WTC11 (cell line): ENCODE measurements at regions not wholly inside any gene's neighbourhood (a gene's known extent, or its start where the extent isn't known, plus 50 kb on each side); places are given as distances from the start of the nearest gene placed in this dataset.

Experiments
- ATAC-seq: fragments of 200-7000 bp; cut with Tn5 transposase; 2 replicates; pipeline ENCODE4 v1.10.0; 2021; ENCODE audit warnings: mild to moderate bottlenecking, moderate library complexity
- CTCF ChIA-PET: fragments of 300-600 bp; sonication (Branson Sonifier 250); formaldehyde crosslinking; loops from one replicate; lab custom pipeline; 2021; ENCODE audit warnings: antibody characterized with exemption; lab: Charles Lee
- POLR2A ChIA-PET: fragments of 350-600 bp; sonication (Branson Sonifier 250); formaldehyde crosslinking; loops from one replicate; lab custom pipeline; 2021; ENCODE audit warnings: antibody characterized with exemption; lab: Charles Lee
- DNase-seq: peaks from one replicate; pipeline ENCODE4 v3.0.0; 2021; ENCODE audit warnings: low spot score
- H3K27ac Mint-ChIP-seq: 2 replicates; pipeline ENCODE4 v1.8.0; 2021; ENCODE audit warnings: mixed read lengths
- H3K27me3 Mint-ChIP-seq: 2 replicates; pipeline ENCODE4 v1.8.0; 2021; ENCODE audit warnings: low read depth, mild to moderate bottlenecking, moderate library complexity, mixed read lengths
- H3K36me3 Mint-ChIP-seq: 2 replicates; pipeline ENCODE4 v1.8.0; 2021; ENCODE audit warnings: mixed read lengths
- H3K4me1 Mint-ChIP-seq: 2 replicates; pipeline ENCODE4 v1.8.0; 2022; ENCODE audit warnings: mixed read lengths
- H3K4me3 Mint-ChIP-seq: 2 replicates; pipeline ENCODE4 v1.8.0; 2021; ENCODE audit warnings: mild to moderate bottlenecking, moderate library complexity, mixed read lengths
- H3K9me3 Mint-ChIP-seq: 2 replicates; pipeline ENCODE4 v1.8.0; 2021; ENCODE audit warnings: mixed read lengths
- AFF4 ChIP-seq: sonication (generic); formaldehyde crosslinking; IDR thresholded peaks from 2 replicates; pipeline ENCODE4 v1.8.1; 2023; ENCODE audit warnings: mild to moderate bottlenecking, missing genetic modification reagents, borderline replicate concordance
- ATF1 ChIP-seq: sonication (generic); formaldehyde crosslinking; IDR thresholded peaks from 2 replicates; pipeline ENCODE4 v1.8.1; 2023; ENCODE audit warnings: mild to moderate bottlenecking, moderate library complexity, missing genetic modification reagents
- ATF2 ChIP-seq: sonication (generic); formaldehyde crosslinking; IDR thresholded peaks from 2 replicates; pipeline ENCODE4 v1.8.1; 2022; ENCODE audit warnings: low read depth, missing genetic modification reagents, borderline replicate concordance
- ATF3 ChIP-seq: sonication (generic); formaldehyde crosslinking; conservative IDR thresholded peaks from 2 replicates; pipeline ENCODE4 v1.8.1; 2022; ENCODE audit warnings: mild to moderate bottlenecking, missing genetic modification reagents
- E2F1 ChIP-seq: sonication (generic); formaldehyde crosslinking; IDR thresholded peaks from 2 replicates; pipeline ENCODE4 v1.8.0; 2022; ENCODE audit warnings: mild to moderate bottlenecking, missing genetic modification reagents
- E2F4 ChIP-seq: sonication (generic); formaldehyde crosslinking; IDR thresholded peaks from 2 replicates; pipeline ENCODE4 v1.8.1; 2022; ENCODE audit warnings: low read depth, mild to moderate bottlenecking, moderate library complexity, missing genetic modification reagents, borderline replicate concordance
- EMX1 ChIP-seq: fragments of 250-450 bp; sonication (Bioruptor Pico); IDR thresholded peaks from 2 replicates; pipeline ENCODE4 v1.8.0; 2021; ENCODE audit warnings: mild to moderate bottlenecking
- FOXJ3 ChIP-seq: sonication (generic); formaldehyde crosslinking; IDR thresholded peaks from 2 replicates; pipeline ENCODE4 v1.9.0; 2021; ENCODE audit warnings: missing genetic modification reagents, mild to moderate bottlenecking, borderline replicate concordance
- FOXK1 ChIP-seq: sonication (generic); formaldehyde crosslinking; IDR thresholded peaks from 2 replicates; pipeline ENCODE4 v1.8.0; 2022; ENCODE audit warnings: mild to moderate bottlenecking, moderate library complexity, missing genetic modification reagents
- NFE2L1 ChIP-seq: sonication (generic); formaldehyde crosslinking; IDR thresholded peaks from 2 replicates; pipeline ENCODE4 v1.8.1; 2023; ENCODE audit warnings: missing genetic modification reagents
- PRRX2 ChIP-seq: fragments of 250-450 bp; sonication (Bioruptor Pico); IDR thresholded peaks from 2 replicates; pipeline ENCODE4 v1.8.0; 2021; ENCODE audit warnings: mild to moderate bottlenecking
- SMAD3 ChIP-seq: sonication (generic); formaldehyde crosslinking; IDR thresholded peaks from 2 replicates; pipeline ENCODE4 v1.8.0; 2022; ENCODE audit warnings: missing genetic modification reagents, mild to moderate bottlenecking, borderline replicate concordance
- SP1 ChIP-seq: sonication (generic); formaldehyde crosslinking; conservative IDR thresholded peaks from 2 replicates; pipeline ENCODE4 v1.8.1; 2022; ENCODE audit warnings: missing genetic modification reagents
- TEAD4 ChIP-seq: sonication (generic); formaldehyde crosslinking; IDR thresholded peaks from 2 replicates; pipeline ENCODE4 v1.8.0; 2022; ENCODE audit warnings: mild to moderate bottlenecking, missing genetic modification reagents
- ZMAT4 ChIP-seq: fragments of 250-450 bp; sonication (Bioruptor Pico); IDR thresholded peaks from 2 replicates; pipeline ENCODE4 v1.9.0; 2021; ENCODE audit warnings: mild to moderate bottlenecking
- ZNF138 ChIP-seq: sonication (generic); formaldehyde crosslinking; conservative IDR thresholded peaks from 2 replicates; pipeline ENCODE4 v1.8.1; 2022; ENCODE audit warnings: mild to moderate bottlenecking, moderate library complexity, missing genetic modification reagents
- ZNF281 ChIP-seq: sonication (generic); formaldehyde crosslinking; IDR thresholded peaks from 2 replicates; pipeline ENCODE4 v1.8.0; 2023; ENCODE audit warnings: mild to moderate bottlenecking, missing genetic modification reagents
- ZNF532 ChIP-seq: fragments of 250-450 bp; sonication (Bioruptor Pico); IDR thresholded peaks from 2 replicates; pipeline ENCODE4 v1.9.0; 2021; ENCODE audit warnings: mild to moderate bottlenecking, borderline replicate concordance

- Mint-ChIP-seq H3K9me3 (peaks cover 5% of the 10 kb centered on the region; the same call in 1 of the 2 replicates), H3K27ac (no peak overlapping the region), H3K4me3 (no peak overlapping the region), H3K4me1 (no peaks in the 10 kb centered on the region), H3K36me3 (no peaks in the 10 kb centered on the region), H3K27me3 (no peaks in the 10 kb centered on the region)
- no peak for ATAC-seq
- ChIA-PET POLR2A (no interaction called here), CTCF (interaction anchor here (1.3 to 2.6 kb wide), 2 partner anchors 17 to 154 kb away, joined by 5 to 11 read pairs; no protein-coding TSS in a partner anchor)
- TF ChIP-seq SP1: no peak
- no peak for TF ChIP-seq FOXJ3
- no peak for TF ChIP-seq E2F4 (CRISPR knock-in tag)
- TF ChIP-seq NFE2L1 (CRISPR knock-in tag): no peak
- no peak for TF ChIP-seq ZMAT4
- no peak for TF ChIP-seq E2F1
- TF ChIP-seq EMX1: no peak
- no peak for DNase-seq
Measured at GRCh38 chr2:41886757-41887156, 161.1 kb upstream of the PKDCC start.

GRCh38 chr2:41890341-41890740, 157.5 kb upstream of the PKDCC start:
- Mint-ChIP-seq H3K36me3 (no peaks in the 10 kb centered on the region), H3K4me1 (no peaks in the 10 kb centered on the region), H3K9me3 (peaks cover 5% of the 10 kb centered on the region; the same call in 1 of the 2 replicates), H3K4me3 (no peak overlapping the region), H3K27me3 (no peaks in the 10 kb centered on the region), H3K27ac (no peak overlapping the region)
- CTCF ChIA-PET: no interaction called here
- POLR2A ChIA-PET: no interaction called here
- ATAC-seq (no peak), DNase-seq (no peak)
- TF ChIP-seq ATF2: no peak
- no peak for TF ChIP-seq ATF3 (CRISPR knock-in tag)
- no peak for TF ChIP-seq TEAD4
- TF ChIP-seq FOXK1 (CRISPR knock-in tag): no peak
- TF ChIP-seq ZNF281 (CRISPR knock-in tag): no peak
- TF ChIP-seq AFF4 (CRISPR knock-in tag): no peak
- no peak for TF ChIP-seq ZNF532 (CRISPR knock-in tag)
- TF ChIP-seq SMAD3: no peak
- TF ChIP-seq ATF1 (CRISPR knock-in tag): no peak
- no peak for TF ChIP-seq E2F1
- TF ChIP-seq ZNF138 (CRISPR knock-in tag): no peak
- TF ChIP-seq PRRX2 (CRISPR knock-in tag): no peak
